Neural progenitor cell (in vitro differentiated cells): ENCODE measurements at regions not wholly inside any gene's neighbourhood (a gene's known extent, or its start where the extent isn't known, plus 50 kb on each side); places are given as distances from the start of the nearest gene placed in this dataset.

ENCODE experiments used
- DNase-seq: peaks from one replicate; pipeline ENCODE4 v3.0.0-alpha.2; 2016; ENCODE audit warnings: low spot score
- H2AFZ ChIP-seq: fragments of 200-600 bp; sonication (generic); replicated peaks from 2 replicates; pipeline ENCODE4 v1.6.1; 2016; ENCODE audit warnings: antibody characterized with exemption
- H3F3A ChIP-seq: fragments of 200-600 bp; sonication (generic); 2 replicates; pipeline ENCODE4 v1.6.1; 2016; ENCODE audit warnings: antibody characterized with exemption, low read depth
- H3K27ac ChIP-seq: fragments of 200-600 bp; sonication (generic); 2 replicates; pipeline ENCODE4 v1.5.1; 2016; ENCODE audit warnings: mild to moderate bottlenecking
- H3K27me3 ChIP-seq: fragments of 200-600 bp; sonication (generic); 2 replicates; pipeline ENCODE4 v1.6.1; 2016; ENCODE audit warnings: mild to moderate bottlenecking, moderate library complexity
- H3K36me3 ChIP-seq: fragments of 200-600 bp; sonication (generic); 2 replicates; pipeline ENCODE4 v1.5.1; 2016
- H3K4me1 ChIP-seq: fragments of 200-600 bp; sonication (generic); 2 replicates; pipeline ENCODE4 v1.6.1; 2016; ENCODE audit warnings: mixed run types
- H3K4me2 ChIP-seq: fragments of 200-600 bp; sonication (generic); 2 replicates; pipeline ENCODE4 v1.6.1; 2016
- H3K4me3 ChIP-seq: fragments of 200-600 bp; sonication (generic); 2 replicates; pipeline ENCODE4 v1.5.1; 2016
- H3K79me2 ChIP-seq: fragments of 200-600 bp; sonication (generic); 2 replicates; pipeline ENCODE4 v1.6.1; 2016; ENCODE audit warnings: low read depth
- H3K9ac ChIP-seq: fragments of 200-600 bp; sonication (generic); 2 replicates; pipeline ENCODE4 v1.6.1; 2016
- H3K9me3 ChIP-seq: fragments of 200-600 bp; sonication (generic); 2 replicates; pipeline ENCODE4 v1.5.1; 2016; ENCODE audit warnings: low read depth
- H4K20me1 ChIP-seq: fragments of 200-600 bp; sonication (generic); 2 replicates; pipeline ENCODE4 v1.6.1; 2016; ENCODE audit warnings: low read depth
- H3K27ac Mint-ChIP-seq: 3 replicates; pipeline ENCODE4 v1.8.0; 2021; ENCODE audit warnings: mixed read lengths
- H3K27me3 Mint-ChIP-seq: 2 replicates; pipeline ENCODE4 v1.8.0; 2022; ENCODE audit warnings: low read depth, mild to moderate bottlenecking, inconsistent platforms, moderate library complexity, mixed read lengths; ENCODE audit not compliant: insufficient read depth
- H3K36me3 Mint-ChIP-seq: 3 replicates; pipeline ENCODE4 v1.8.0; 2021; ENCODE audit warnings: mixed read lengths
- H3K4me1 Mint-ChIP-seq: 3 replicates; pipeline ENCODE4 v1.8.0; 2021; ENCODE audit warnings: mixed read lengths
- H3K4me3 Mint-ChIP-seq: 3 replicates; pipeline ENCODE4 v1.8.0; 2021; ENCODE audit warnings: mild to moderate bottlenecking, moderate library complexity, mixed read lengths
- H3K9me3 Mint-ChIP-seq: 3 replicates; pipeline ENCODE4 v1.8.0; 2020; ENCODE audit warnings: mixed read lengths
- CTCF ChIP-seq: fragments of 200-600 bp; sonication (generic); IDR thresholded peaks from 2 replicates; pipeline ENCODE4 v1.5.1; 2017; ENCODE audit warnings: antibody characterized with exemption, mild to moderate bottlenecking
- EZH2 ChIP-seq: fragments of 200-600 bp; sonication (generic); IDR thresholded peaks from 2 replicates; pipeline ENCODE4 v1.6.1; 2017; ENCODE audit warnings: antibody characterized with exemption, mild to moderate bottlenecking, moderate library complexity
- EZH2phosphoT487 ChIP-seq: fragments of 200-600 bp; sonication (generic); IDR thresholded peaks from 2 replicates; pipeline ENCODE4 v1.6.1; 2017; ENCODE audit warnings: antibody characterized with exemption

GRCh38 chr12:93944911-93945310, 203.5 kb upstream of the PLXNC1 start:
- Histone ChIP-seq H3K79me2 (no peaks in the 10 kb centered on the region), H3K9me3 (no peaks in the 10 kb centered on the region), H3K4me3 (no peak overlapping the region), H3K4me1 (no peaks in the 10 kb centered on the region), H3K27me3 (no peaks in the 10 kb centered on the region), H4K20me1 (no peaks in the 10 kb centered on the region), H3K27ac (no peak overlapping the region), H3F3A (no peaks in the 10 kb centered on the region), H3K4me2 (no peak overlapping the region), H2AFZ (no peak overlapping the region), H3K9ac (no peak overlapping the region), H3K36me3 (no peaks in the 10 kb centered on the region)
- TF ChIP-seq CTCF (no peak), EZH2 (no peak), EZH2phosphoT487 (no peak)
- no peak overlapping the region for H3K27ac Mint-ChIP-seq
- peaks cover 4% of the 10 kb centered on the region for H3K9me3 Mint-ChIP-seq
- H3K36me3 Mint-ChIP-seq, result no peaks in the 10 kb centered on the region
- no peak for DNase-seq
- H3K4me3 Mint-ChIP-seq, result no peak overlapping the region
- peaks cover 4% of the 10 kb centered on the region for H3K27me3 Mint-ChIP-seq
- H3K4me1 Mint-ChIP-seq, result peaks cover 12% of the 10 kb centered on the region

GRCh38 chr12:93946542-93947150, 201.7 kb upstream of the PLXNC1 start:
- DNase-seq, result no peak

GRCh38 chr12:93947486-93947885, 200.9 kb upstream of the PLXNC1 start:
- Mint-ChIP-seq H3K36me3 (no peaks in the 10 kb centered on the region), H3K4me1 (peaks cover 5% of the 10 kb centered on the region), H3K4me3 (no peak overlapping the region), H3K27me3 (peaks cover 4% of the 10 kb centered on the region), H3K9me3 (peaks cover 6% of the 10 kb centered on the region), H3K27ac (no peak overlapping the region)
- no peaks in the 10 kb centered on the region for H3K79me2 ChIP-seq
- H3F3A ChIP-seq, result no peaks in the 10 kb centered on the region
- no peak for TF ChIP-seq CTCF
- no peak for TF ChIP-seq EZH2phosphoT487
- TF ChIP-seq EZH2, result no peak
- no peak for DNase-seq
- no peak overlapping the region for H3K4me2 ChIP-seq
- H3K4me3 ChIP-seq, result no peak overlapping the region
- no peak overlapping the region for H2AFZ ChIP-seq
- no peaks in the 10 kb centered on the region for H3K36me3 ChIP-seq
- no peaks in the 10 kb centered on the region for H4K20me1 ChIP-seq
- H3K4me1 ChIP-seq, result no peaks in the 10 kb centered on the region
- H3K27ac ChIP-seq, result no peak overlapping the region
- H3K27me3 ChIP-seq, result no peaks in the 10 kb centered on the region
- H3K9me3 ChIP-seq, result no peaks in the 10 kb centered on the region
- H3K9ac ChIP-seq, result no peak overlapping the region

More at GRCh38 chr12:93946542-93947150, 201.7 kb upstream of the PLXNC1 start:
- Histone ChIP-seq H3K79me2 (no peaks in the 10 kb centered on the region), H4K20me1 (no peaks in the 10 kb centered on the region), H3K4me1 (no peaks in the 10 kb centered on the region), H3K4me3 (no peak overlapping the region), H3F3A (no peaks in the 10 kb centered on the region), H3K9ac (no peak overlapping the region), H3K27ac (no peak overlapping the region), H3K36me3 (no peaks in the 10 kb centered on the region), H2AFZ (no peak overlapping the region), H3K9me3 (no peaks in the 10 kb centered on the region), H3K4me2 (no peak overlapping the region), H3K27me3 (no peaks in the 10 kb centered on the region)
- H3K9me3 Mint-ChIP-seq, result peaks cover 6% of the 10 kb centered on the region
- H3K27ac Mint-ChIP-seq, result no peak overlapping the region
- TF ChIP-seq CTCF (no peak), EZH2phosphoT487 (no peak), EZH2 (no peak)
- H3K4me3 Mint-ChIP-seq, result no peak overlapping the region
- peaks cover 4% of the 10 kb centered on the region for H3K27me3 Mint-ChIP-seq
- peaks cover 12% of the 10 kb centered on the region for H3K4me1 Mint-ChIP-seq
- no peaks in the 10 kb centered on the region for H3K36me3 Mint-ChIP-seq
